WTC11 (cell line): ENCODE measurements at regions not wholly inside any gene's neighbourhood (a gene's known extent, or its start where the extent isn't known, plus 50 kb on each side); places are given as distances from the start of the nearest gene placed in this dataset.

Experiments used
- ATAC-seq: fragments of 200-7000 bp; cut with Tn5 transposase; 2 replicates; pipeline ENCODE4 v1.10.0; 2021; ENCODE audit warnings: mild to moderate bottlenecking, moderate library complexity
- CTCF ChIA-PET: fragments of 300-600 bp; sonication (Branson Sonifier 250); formaldehyde crosslinking; loops from one replicate; lab custom pipeline; 2021; ENCODE audit warnings: antibody characterized with exemption; lab: Charles Lee
- POLR2A ChIA-PET: fragments of 350-600 bp; sonication (Branson Sonifier 250); formaldehyde crosslinking; loops from one replicate; lab custom pipeline; 2021; ENCODE audit warnings: antibody characterized with exemption; lab: Charles Lee
- DNase-seq: peaks from one replicate; pipeline ENCODE4 v3.0.0; 2021; ENCODE audit warnings: low spot score
- H3K27ac Mint-ChIP-seq: 2 replicates; pipeline ENCODE4 v1.8.0; 2021; ENCODE audit warnings: mixed read lengths
- H3K27me3 Mint-ChIP-seq: 2 replicates; pipeline ENCODE4 v1.8.0; 2021; ENCODE audit warnings: low read depth, mild to moderate bottlenecking, moderate library complexity, mixed read lengths
- H3K36me3 Mint-ChIP-seq: 2 replicates; pipeline ENCODE4 v1.8.0; 2021; ENCODE audit warnings: mixed read lengths
- H3K4me1 Mint-ChIP-seq: 2 replicates; pipeline ENCODE4 v1.8.0; 2022; ENCODE audit warnings: mixed read lengths
- H3K4me3 Mint-ChIP-seq: 2 replicates; pipeline ENCODE4 v1.8.0; 2021; ENCODE audit warnings: mild to moderate bottlenecking, moderate library complexity, mixed read lengths
- H3K9me3 Mint-ChIP-seq: 2 replicates; pipeline ENCODE4 v1.8.0; 2021; ENCODE audit warnings: mixed read lengths
- AFF4 ChIP-seq: sonication (generic); formaldehyde crosslinking; IDR thresholded peaks from 2 replicates; pipeline ENCODE4 v1.8.1; 2023; ENCODE audit warnings: mild to moderate bottlenecking, missing genetic modification reagents, borderline replicate concordance
- E2F4 ChIP-seq: sonication (generic); formaldehyde crosslinking; IDR thresholded peaks from 2 replicates; pipeline ENCODE4 v1.8.1; 2022; ENCODE audit warnings: low read depth, mild to moderate bottlenecking, moderate library complexity, missing genetic modification reagents, borderline replicate concordance
- ETV6 ChIP-seq: sonication (generic); formaldehyde crosslinking; IDR thresholded peaks from 2 replicates; pipeline ENCODE4 v1.8.1; 2022; ENCODE audit warnings: mild to moderate bottlenecking, missing genetic modification reagents
- FOXK1 ChIP-seq: sonication (generic); formaldehyde crosslinking; IDR thresholded peaks from 2 replicates; pipeline ENCODE4 v1.8.0; 2022; ENCODE audit warnings: mild to moderate bottlenecking, moderate library complexity, missing genetic modification reagents
- GABPB1 ChIP-seq: sonication (generic); formaldehyde crosslinking; IDR thresholded peaks from 2 replicates; pipeline ENCODE4 v1.8.1; 2023; ENCODE audit warnings: mild to moderate bottlenecking, missing genetic modification reagents
- GRHL2 ChIP-seq: fragments of 250-450 bp; sonication (Bioruptor Pico); IDR thresholded peaks from 2 replicates; pipeline ENCODE4 v1.8.0; 2022; ENCODE audit warnings: mild to moderate bottlenecking, moderate library complexity; ENCODE audit not compliant: insufficient replicate concordance, severe bottlenecking
- GTF2I ChIP-seq: fragments of 250-450 bp; sonication (Bioruptor Pico); conservative IDR thresholded peaks from 2 replicates; pipeline ENCODE4 v1.4.0; 2021; ENCODE audit warnings: mild to moderate bottlenecking
- HMGA2 ChIP-seq: fragments of 250-450 bp; sonication (Bioruptor Pico); IDR thresholded peaks from 2 replicates; pipeline ENCODE4 v1.4.0; 2021; ENCODE audit warnings: mild to moderate bottlenecking, moderate library complexity
- IRF2 ChIP-seq: sonication (generic); formaldehyde crosslinking; IDR thresholded peaks from 2 replicates; pipeline ENCODE4 v1.8.0; 2022; ENCODE audit warnings: low read depth, missing genetic modification reagents, borderline replicate concordance
- JAZF1 ChIP-seq: fragments of 250-450 bp; sonication (Bioruptor Pico); IDR thresholded peaks from 2 replicates; pipeline ENCODE4 v1.9.0; 2021; ENCODE audit warnings: moderate library complexity, mild to moderate bottlenecking, inconsistent platforms
- MLX ChIP-seq: sonication (generic); formaldehyde crosslinking; IDR thresholded peaks from 2 replicates; pipeline ENCODE4 v1.8.1; 2023; ENCODE audit warnings: mild to moderate bottlenecking, missing genetic modification reagents, moderate library complexity
- MXD4 ChIP-seq: fragments of 250-450 bp; sonication (Bioruptor Pico); IDR thresholded peaks from 2 replicates; pipeline ENCODE4 v1.8.0; 2021; ENCODE audit warnings: mild to moderate bottlenecking, moderate library complexity, borderline replicate concordance
- NFATC4 ChIP-seq: fragments of 250-450 bp; sonication (Bioruptor Pico); IDR thresholded peaks from 2 replicates; pipeline ENCODE4 v1.9.0; 2021; ENCODE audit warnings: mild to moderate bottlenecking
- NFYB ChIP-seq: sonication (generic); formaldehyde crosslinking; conservative IDR thresholded peaks from 2 replicates; pipeline ENCODE4 v1.8.0; 2022; ENCODE audit warnings: low read depth, missing genetic modification reagents
- NR1H2 ChIP-seq: sonication (generic); formaldehyde crosslinking; IDR thresholded peaks from 2 replicates; pipeline ENCODE4 v1.9.0; 2021; ENCODE audit warnings: mild to moderate bottlenecking, moderate library complexity, missing genetic modification reagents
- PRRX2 ChIP-seq: fragments of 250-450 bp; sonication (Bioruptor Pico); IDR thresholded peaks from 2 replicates; pipeline ENCODE4 v1.8.0; 2021; ENCODE audit warnings: mild to moderate bottlenecking
- RELA ChIP-seq: sonication (generic); formaldehyde crosslinking; IDR thresholded peaks from 2 replicates; pipeline ENCODE4 v1.8.1; 2022; ENCODE audit warnings: missing genetic modification reagents, mild to moderate bottlenecking, borderline replicate concordance
- RORB ChIP-seq: fragments of 250-450 bp; sonication (Bioruptor Pico); IDR thresholded peaks from 2 replicates; pipeline ENCODE4 v1.9.0; 2021; ENCODE audit warnings: mild to moderate bottlenecking
- ZNF219 ChIP-seq: sonication (generic); formaldehyde crosslinking; IDR thresholded peaks from 2 replicates; pipeline ENCODE4 v1.8.0; 2023; ENCODE audit warnings: missing genetic modification reagents, mild to moderate bottlenecking, borderline replicate concordance
- ZSCAN18 ChIP-seq: fragments of 250-450 bp; sonication (Bioruptor Pico); IDR thresholded peaks from 2 replicates; pipeline ENCODE4 v2.1.2; 2022; ENCODE audit warnings: mild to moderate bottlenecking, moderate library complexity
- TF ChIP-seq, protein P1 (sequence below): sonication (generic); formaldehyde crosslinking; IDR thresholded peaks from 2 replicates; pipeline ENCODE4 v1.8.1; 2023; ENCODE audit warnings: mild to moderate bottlenecking, moderate library complexity, missing genetic modification reagents
- TF ChIP-seq, protein P2 (sequence below): sonication (generic); formaldehyde crosslinking; IDR thresholded peaks from 2 replicates; pipeline ENCODE4 v1.8.1; 2023; ENCODE audit warnings: mild to moderate bottlenecking, missing genetic modification reagents, moderate library complexity

DNA sequence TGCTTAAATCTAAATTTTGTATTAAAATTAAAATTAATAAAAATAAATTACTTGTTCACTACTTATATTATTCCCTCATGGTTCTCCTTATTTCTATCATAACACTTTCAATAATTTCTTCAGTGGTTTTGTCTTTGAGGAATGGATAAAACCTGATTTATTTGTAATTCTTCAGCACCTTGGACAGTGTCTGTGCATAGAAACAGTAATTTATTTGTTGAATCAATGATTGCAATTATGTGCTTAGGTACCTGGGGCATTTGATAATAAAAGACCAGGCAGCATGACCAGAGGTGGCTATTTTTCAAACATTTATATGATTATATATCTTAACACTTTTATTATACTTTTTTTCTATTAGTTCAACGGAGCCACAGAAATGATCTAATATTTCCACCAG lies 1062.7 kb downstream of the DSC3 start:
- POLR2A ChIA-PET, result no interaction called here
- ATAC-seq (no peak), DNase-seq (no peak)
- no peaks in the 10 kb centered on the region for H3K36me3 Mint-ChIP-seq
- CTCF ChIA-PET, result no interaction called here
- no peaks in the 10 kb centered on the region for H3K4me1 Mint-ChIP-seq
- no peak for TF ChIP-seq MXD4 (CRISPR knock-in tag)
- TF ChIP-seq, protein P1, sequence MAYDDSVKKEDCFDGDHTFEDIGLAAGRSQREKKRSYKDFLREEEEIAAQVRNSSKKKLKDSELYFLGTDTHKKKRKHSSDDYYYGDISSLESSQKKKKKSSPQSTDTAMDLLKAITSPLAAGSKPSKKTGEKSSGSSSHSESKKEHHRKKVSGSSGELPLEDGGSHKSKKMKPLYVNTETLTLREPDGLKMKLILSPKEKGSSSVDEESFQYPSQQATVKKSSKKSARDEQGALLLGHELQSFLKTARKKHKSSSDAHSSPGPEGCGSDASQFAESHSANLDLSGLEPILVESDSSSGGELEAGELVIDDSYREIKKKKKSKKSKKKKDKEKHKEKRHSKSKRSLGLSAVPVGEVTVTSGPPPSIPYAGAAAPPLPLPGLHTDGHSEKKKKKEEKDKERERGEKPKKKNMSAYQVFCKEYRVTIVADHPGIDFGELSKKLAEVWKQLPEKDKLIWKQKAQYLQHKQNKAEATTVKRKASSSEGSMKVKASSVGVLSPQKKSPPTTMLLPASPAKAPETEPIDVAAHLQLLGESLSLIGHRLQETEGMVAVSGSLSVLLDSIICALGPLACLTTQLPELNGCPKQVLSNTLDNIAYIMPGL (CRISPR knock-in tag), result no peak
- TF ChIP-seq NFYB (CRISPR knock-in tag), result no peak
- TF ChIP-seq MLX, result no peak
- TF ChIP-seq PRRX2, result no peak
- TF ChIP-seq AFF4 (CRISPR knock-in tag), result no peak
- no peaks in the 10 kb centered on the region for H3K9me3 Mint-ChIP-seq
- H3K27me3 Mint-ChIP-seq, result no peaks in the 10 kb centered on the region
- no peak overlapping the region for H3K27ac Mint-ChIP-seq
- no peak overlapping the region for H3K4me3 Mint-ChIP-seq

DNA sequence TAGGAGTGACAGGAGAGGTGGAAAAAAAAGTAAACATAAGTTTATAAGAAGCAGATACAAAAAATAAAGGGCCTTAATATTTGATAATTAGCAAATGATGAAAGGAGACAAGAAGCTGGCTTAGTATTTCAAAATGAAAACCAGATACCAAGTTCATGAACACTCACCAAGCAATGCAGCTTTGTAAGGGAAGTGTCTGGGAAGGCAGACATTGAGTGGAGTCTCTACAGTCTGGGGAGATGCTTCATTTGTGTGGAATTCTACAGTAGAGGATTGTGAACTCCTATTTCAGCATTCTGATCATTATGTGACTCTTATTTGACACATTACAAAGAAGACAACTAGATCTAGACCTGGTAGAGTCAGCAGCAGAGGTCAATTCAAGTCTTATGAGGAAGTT lies 1072.7 kb downstream of the DSC3 start:
- no peak for DNase-seq
- H3K27ac Mint-ChIP-seq, result no peak overlapping the region
- no peaks in the 10 kb centered on the region for H3K36me3 Mint-ChIP-seq
- no peak for ATAC-seq
- no peaks in the 10 kb centered on the region for H3K27me3 Mint-ChIP-seq
- TF ChIP-seq GTF2I (no peak), GRHL2 (no peak), HMGA2 (CRISPR knock-in tag) (no peak), FOXK1 (CRISPR knock-in tag) (no peak), RELA (no peak), ZSCAN18 (no peak), NFYB (CRISPR knock-in tag) (no peak), GABPB1 (CRISPR knock-in tag) (no peak), MXD4 (CRISPR knock-in tag) (no peak), NR1H2 (no peak), E2F4 (CRISPR knock-in tag) (no peak), RORB (CRISPR knock-in tag) (no peak), JAZF1 (no peak), IRF2 (CRISPR knock-in tag) (no peak), ETV6 (CRISPR knock-in tag) (no peak), ZNF219 (CRISPR knock-in tag) (no peak), NFATC4 (CRISPR knock-in tag) (no peak)
- TF ChIP-seq, protein P2, sequence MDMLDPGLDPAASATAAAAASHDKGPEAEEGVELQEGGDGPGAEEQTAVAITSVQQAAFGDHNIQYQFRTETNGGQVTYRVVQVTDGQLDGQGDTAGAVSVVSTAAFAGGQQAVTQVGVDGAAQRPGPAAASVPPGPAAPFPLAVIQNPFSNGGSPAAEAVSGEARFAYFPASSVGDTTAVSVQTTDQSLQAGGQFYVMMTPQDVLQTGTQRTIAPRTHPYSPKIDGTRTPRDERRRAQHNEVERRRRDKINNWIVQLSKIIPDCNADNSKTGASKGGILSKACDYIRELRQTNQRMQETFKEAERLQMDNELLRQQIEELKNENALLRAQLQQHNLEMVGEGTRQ, result no peak
- no peaks in the 10 kb centered on the region for H3K9me3 Mint-ChIP-seq
- CTCF ChIA-PET, result no interaction called here
- H3K4me3 Mint-ChIP-seq, result no peak overlapping the region
- POLR2A ChIA-PET, result no interaction called here
- H3K4me1 Mint-ChIP-seq, result no peaks in the 10 kb centered on the region
